NB4 (cell line): ENCODE measurements at regions not wholly inside any gene's neighbourhood (a gene's known extent, or its start where the extent isn't known, plus 50 kb on each side); places are given as distances from the start of the nearest gene placed in this dataset.

Source experiments
- DNase-seq: peaks from one replicate; pipeline ENCODE4 v3.0.0; 2010; ENCODE audit warnings: low read depth
- H3K4me3 ChIP-seq: one replicate; pipeline ENCODE4 v1.5.1; 2011; ENCODE audit warnings: mild to moderate bottlenecking, low read depth, low read length, moderate library complexity
- MYC ChIP-seq: IDR thresholded peaks from 2 replicates; pipeline ENCODE4 v1.6.1; 2011; ENCODE audit warnings: low read depth, low read length
- POLR2A ChIP-seq: IDR thresholded peaks from 2 replicates; pipeline ENCODE4 v1.6.1; 2011; ENCODE audit warnings: mild to moderate bottlenecking; ENCODE audit not compliant: insufficient read length; ENCODE audit errors: extremely low read depth
- TF ChIP-seq, protein P1 (sequence below): IDR thresholded peaks from one replicate; pipeline ENCODE4 v1.5.1; 2012; ENCODE audit warnings: low read depth, low read length
- TF ChIP-seq, protein P2 (sequence below): IDR thresholded peaks from 2 replicates; pipeline ENCODE4 v1.6.1; 2011; ENCODE audit warnings: low read depth, low read length

DNA sequence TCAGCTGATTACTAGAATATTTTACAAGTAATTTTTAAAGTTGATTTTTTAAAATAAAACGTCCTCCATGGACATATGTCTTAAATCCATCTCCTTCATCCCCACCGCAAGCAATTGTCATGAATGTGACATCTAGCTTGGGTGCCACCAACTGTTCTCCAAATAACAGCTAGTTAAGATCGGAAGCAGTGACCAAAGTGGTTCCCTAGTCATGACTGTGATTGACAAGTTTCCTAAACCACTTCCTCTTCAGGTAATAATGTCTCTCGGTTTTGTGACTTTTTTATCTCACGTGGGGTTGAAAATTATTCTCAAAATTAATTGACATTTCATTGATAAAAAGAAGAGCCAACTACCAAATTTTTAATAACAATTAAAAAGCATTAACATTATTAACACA is 135.3 kb upstream of the MIR17HG start:
- TF ChIP-seq, protein P1, sequence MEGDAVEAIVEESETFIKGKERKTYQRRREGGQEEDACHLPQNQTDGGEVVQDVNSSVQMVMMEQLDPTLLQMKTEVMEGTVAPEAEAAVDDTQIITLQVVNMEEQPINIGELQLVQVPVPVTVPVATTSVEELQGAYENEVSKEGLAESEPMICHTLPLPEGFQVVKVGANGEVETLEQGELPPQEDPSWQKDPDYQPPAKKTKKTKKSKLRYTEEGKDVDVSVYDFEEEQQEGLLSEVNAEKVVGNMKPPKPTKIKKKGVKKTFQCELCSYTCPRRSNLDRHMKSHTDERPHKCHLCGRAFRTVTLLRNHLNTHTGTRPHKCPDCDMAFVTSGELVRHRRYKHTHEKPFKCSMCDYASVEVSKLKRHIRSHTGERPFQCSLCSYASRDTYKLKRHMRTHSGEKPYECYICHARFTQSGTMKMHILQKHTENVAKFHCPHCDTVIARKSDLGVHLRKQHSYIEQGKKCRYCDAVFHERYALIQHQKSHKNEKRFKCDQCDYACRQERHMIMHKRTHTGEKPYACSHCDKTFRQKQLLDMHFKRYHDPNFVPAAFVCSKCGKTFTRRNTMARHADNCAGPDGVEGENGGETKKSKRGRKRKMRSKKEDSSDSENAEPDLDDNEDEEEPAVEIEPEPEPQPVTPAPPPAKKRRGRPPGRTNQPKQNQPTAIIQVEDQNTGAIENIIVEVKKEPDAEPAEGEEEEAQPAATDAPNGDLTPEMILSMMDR = no peak
- TF ChIP-seq POLR2A = no peak
- no peak for TF ChIP-seq MYC
- TF ChIP-seq, protein P2, sequence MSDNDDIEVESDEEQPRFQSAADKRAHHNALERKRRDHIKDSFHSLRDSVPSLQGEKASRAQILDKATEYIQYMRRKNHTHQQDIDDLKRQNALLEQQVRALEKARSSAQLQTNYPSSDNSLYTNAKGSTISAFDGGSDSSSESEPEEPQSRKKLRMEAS = no peak
- DNase-seq = no peak

DNA sequence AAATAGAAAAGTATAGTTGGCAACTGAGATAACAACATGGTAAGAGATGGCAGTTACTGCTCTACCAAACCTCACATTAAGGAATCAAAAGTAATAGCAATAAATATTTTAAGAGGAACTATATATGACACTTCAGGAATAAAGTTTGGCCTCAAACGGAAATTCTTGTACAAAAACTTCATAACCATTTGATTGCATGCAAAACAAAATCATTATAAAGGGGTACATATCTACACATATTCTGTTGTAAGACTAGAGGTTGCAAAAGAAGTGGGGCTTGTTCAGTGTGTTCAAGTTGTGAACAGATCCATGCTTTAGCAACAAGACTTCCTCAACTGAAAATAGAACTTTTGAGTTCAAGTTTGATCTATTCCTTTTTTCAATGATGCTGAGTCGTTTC is 133.5 kb upstream of the MIR17HG start:
- TF ChIP-seq, protein P2 = no peak
- TF ChIP-seq MYC = no peak
- TF ChIP-seq POLR2A = no peak
- TF ChIP-seq, protein P1 = no peak
- no peak overlapping the region for H3K4me3 ChIP-seq
- DNase-seq = no peak

More for the DNA sequence above, 135.3 kb upstream of the MIR17HG start:
- no peak overlapping the region for H3K4me3 ChIP-seq

DNA sequence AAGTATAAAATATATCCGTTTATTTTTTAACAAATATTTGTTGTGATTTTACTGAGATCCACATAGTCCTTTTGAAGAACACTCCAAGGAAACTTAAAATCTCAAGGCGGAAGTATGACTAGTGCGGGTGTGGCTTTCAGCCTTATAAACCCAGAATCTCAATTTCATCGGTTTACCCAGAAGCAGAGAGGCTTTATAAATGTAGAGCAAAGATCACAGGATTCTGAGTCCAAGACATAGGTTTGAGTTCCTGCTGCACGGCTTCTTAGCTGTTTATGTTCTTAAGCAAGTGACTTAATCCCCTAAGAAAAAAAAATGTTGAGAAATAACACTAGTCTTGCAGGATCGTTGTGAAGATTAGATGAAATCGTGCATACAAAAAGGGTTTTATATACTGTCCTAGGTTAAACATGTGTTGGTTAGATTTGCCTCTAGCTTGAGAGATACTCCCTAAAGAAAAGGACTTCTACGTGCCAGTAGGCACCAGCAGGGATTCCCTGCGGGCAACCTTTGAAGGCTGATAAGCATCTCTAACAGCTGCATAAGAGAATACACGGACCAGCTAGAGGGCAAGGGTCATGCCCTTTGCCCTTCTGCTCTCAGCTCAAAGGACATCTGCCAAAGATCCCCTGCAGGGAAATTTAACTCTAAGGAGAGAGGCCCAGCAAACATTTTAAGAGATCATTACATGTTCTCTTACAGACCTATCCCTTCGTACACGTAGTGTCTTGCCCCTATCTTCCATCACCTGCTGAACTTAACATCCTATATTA is 130.4 kb upstream of the MIR17HG start:
- TF ChIP-seq, protein P2 = no peak
- TF ChIP-seq POLR2A = no peak
- TF ChIP-seq, protein P1 = no peak
- TF ChIP-seq MYC = no peak
- H3K4me3 ChIP-seq = no peak overlapping the region
- DNase-seq = no peak

DNA sequence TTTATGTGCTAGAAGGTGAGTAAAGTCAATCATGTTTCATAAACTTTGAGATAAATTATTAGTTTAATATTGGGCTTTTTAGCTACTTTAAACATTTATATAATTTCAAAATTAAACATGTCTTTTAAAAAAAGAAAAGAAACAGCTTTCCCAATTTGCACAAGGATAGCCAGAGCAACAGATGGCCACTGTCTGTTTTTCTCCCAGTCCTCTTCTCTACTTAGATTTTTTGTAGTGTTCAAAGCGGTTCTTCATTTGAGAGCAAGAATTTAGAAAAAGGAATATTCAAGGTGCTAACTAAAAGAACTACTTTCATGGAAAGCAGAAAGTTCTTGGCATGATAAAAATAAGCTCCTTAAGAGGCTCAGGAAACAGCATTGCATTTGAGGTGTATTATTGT is 128.3 kb upstream of the MIR17HG start:
- no peak for DNase-seq
- no peak for TF ChIP-seq POLR2A
- TF ChIP-seq, protein P2 = no peak
- TF ChIP-seq, protein P1 = no peak
- no peak for TF ChIP-seq MYC
- H3K4me3 ChIP-seq = no peak overlapping the region

DNA sequence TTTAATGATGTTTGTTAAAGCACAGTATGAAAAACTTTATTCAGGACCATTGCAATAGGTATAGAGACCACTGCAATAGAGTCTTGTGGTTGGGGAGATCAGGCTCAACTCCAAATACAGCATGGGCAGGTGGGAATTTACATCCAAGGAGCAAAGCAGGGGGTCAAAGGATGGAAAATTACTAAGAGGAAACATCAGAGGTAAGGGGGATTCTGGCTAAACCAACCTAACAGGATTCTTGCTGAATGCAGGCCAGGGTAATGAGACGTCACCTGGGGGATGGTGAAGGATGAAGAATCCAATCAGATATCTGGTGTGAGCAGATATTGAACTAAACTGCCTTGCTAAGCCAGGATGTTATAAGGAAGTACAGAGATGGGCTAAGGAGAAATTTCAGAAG is 126.6 kb upstream of the MIR17HG start:
- H3K4me3 ChIP-seq = no peak overlapping the region
- TF ChIP-seq, protein P2 = no peak
- TF ChIP-seq POLR2A (no peak), MYC (no peak)
- TF ChIP-seq, protein P1 = no peak

DNA sequence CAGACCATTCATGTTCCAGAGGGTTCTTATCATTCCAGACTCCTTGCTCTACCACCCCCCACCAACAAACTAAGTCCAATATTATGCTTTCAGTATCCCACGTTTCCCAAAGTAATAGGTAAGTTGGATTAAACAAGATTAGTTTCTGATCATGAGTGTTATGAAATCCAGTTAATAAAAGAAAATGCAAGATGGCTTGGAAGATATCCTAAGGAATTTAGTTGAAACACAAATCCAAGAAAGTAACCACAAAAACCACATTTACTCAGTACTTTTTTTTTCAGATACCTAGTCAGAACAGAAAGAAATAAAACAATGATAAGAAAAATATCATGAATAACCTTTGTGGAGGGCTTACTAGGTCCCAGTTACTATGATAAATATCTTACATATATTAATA is 119.4 kb upstream of the MIR17HG start:
- no peak overlapping the region for H3K4me3 ChIP-seq
- DNase-seq = no peak
- TF ChIP-seq POLR2A (no peak), MYC (no peak)
- TF ChIP-seq, protein P2 = no peak

More for the DNA sequence above, 126.6 kb upstream of the MIR17HG start:
- no peak for DNase-seq
